NCI-H526 treated with DMSO at 0.1 percent for 48 hours (cell line): ENCODE measurements at regions not wholly inside any gene's neighbourhood (a gene's known extent, or its start where the extent isn't known, plus 50 kb on each side); places are given as distances from the start of the nearest gene placed in this dataset.
"Not testable (repeated sequence)": the region's sequence is repeated elsewhere in the genome, so short reads cannot be mapped to it uniquely, and the experiment has no call there.

ENCODE experiments used
- DNase-seq: peaks from one replicate; lab custom pipeline; 2025; lab: John Stamatoyannopoulos, UW

DNA sequence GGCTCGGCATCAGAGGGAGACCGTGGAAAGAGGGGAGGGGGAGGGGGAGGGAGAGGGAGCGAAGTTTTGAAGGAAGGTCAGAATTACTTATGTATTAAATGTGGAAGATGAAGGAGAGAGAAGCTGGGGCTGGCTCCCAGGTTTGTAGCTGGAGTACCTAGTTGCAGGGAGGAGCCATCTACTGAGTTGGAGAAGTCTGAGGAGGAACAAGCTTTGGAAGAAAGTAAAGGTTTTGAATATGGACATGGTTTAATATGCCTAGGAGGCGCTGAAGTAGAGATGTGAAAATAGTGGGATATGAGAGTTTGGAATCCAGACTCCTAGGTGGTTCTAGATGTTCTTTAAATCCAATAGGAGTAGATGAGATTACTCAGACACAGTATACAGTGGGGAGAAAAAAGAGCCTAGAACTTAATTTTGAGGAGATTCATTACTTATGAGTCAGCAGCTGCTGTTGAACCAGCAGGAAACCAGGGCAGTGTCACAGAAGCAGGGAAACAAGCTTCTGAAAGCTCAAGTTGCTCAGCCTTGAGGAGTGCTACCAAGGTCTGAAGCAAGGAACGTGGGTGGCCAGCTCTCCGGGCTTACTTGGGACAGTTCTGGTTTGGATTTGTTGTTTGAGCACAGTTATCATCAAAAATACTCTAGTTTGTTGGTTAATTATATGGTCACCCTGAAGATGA, 149.3 kb downstream of the UTRN start:
- DNase-seq = no peak

DNA sequence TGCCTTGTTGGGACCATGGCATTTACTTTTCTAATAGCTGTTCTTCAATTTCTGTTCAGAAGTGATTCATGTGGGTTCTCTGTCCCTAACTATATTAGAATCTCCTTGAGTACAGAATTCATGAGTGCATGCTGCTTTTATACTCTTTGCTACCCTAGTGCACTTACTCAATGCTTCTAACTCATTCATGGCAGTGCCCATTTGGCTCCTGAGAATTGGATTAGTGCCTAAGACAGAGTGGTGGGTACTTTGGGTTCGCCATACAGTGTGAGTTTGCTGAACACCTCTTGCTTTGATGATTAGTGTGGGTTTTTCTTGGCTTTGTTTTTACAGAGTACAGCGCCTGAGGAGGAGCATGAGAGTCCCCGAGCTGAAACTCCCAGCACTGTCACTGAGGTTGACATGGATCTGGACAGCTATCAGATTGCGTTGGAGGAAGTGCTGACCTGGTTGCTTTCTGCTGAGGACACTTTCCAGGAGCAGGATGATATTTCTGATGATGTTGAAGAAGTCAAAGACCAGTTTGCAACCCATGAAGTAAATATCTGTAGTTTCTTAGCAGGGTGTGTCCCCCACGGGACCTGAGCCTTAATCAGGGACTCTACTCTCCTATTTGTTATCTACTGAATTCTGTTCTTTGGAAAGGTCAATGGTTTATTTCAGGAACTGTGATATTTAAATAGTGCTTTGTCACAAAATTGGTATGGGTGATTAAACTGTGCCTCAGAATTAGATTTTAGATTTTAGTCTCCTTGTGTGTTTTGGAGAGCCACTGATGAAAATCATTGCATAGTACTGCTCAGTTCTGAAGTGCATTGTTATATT, 150.7 kb downstream of the UTRN start:
- DNase-seq = no peak

DNA sequence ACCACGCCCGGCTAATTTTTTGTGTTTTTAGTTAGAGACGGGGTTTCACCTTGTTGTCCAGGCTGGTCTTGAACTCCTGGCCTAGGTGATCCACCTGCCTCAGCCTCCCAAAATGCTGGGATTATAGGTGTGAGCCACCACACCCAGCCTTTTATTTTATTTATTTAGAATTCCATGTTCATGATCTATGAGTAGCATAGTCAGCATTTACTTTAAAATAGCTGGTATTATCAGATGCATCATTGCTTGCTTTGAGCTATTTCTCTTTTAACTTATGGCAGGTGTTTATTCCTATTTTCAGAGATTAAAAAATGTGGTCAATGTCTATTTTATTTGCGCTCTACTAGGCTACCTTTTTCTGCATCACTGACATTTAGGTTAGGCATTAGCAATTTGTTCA, 152.0 kb downstream of the UTRN start:
- no peak for DNase-seq

DNA sequence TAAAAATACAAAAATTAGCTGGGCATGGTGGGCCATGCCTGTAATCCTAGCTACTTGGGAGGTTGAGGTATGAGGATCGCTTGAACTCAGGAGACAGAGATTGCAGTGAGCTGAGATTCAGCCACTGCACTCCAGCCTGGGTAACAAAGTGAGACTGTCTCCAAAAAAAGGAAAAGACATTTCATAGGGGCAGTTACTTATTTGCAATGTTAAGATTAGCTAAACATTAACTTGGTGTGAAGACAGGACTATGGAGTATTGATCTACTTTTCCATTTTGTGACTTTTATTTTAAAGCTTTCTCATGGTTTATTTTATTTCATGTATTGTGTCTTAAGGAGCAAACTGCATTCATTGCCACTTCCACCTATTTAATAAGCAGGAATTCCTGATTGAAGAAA, 153.0 kb downstream of the UTRN start:
- DNase-seq = no peak

DNA sequence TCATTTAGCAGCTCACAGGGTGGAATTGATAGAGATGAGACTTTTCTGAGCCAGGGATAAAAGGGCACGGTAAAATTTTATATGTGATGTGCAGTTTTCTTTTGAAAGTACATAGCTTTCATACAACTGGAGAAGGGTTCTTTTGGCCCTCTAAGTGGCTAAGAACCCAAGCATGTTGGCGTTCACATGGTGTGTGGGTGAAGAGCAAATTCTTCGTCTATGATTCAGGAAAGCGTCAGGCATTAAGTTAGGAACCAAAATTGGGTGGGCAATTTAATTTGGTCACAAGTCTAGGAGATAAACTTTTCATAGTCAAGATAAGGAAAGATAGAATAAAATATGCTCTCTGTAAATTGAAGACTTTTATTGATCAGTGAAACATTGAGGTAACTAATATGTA, 153.9 kb downstream of the UTRN start:
- DNase-seq = no peak

DNA sequence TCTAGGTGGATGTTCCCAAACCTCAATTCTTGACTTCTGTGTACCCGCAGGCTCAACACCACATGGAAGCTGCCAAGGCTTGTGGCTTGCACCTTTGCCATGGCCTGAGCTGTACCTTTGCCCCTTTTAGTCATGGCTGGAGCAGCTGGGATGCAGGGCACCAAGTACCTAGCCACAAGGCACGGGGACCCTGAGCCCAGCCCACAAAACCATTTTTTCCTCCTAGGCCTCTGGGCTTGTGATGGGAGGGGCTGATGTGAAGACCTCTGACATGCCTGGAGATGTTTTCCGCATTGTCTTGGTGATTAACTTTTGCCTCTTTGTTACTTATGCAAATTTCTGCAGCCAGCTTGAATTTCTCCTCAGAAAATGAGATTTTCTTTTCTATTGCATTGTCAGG, 156.7 kb downstream of the UTRN start:
- not testable (repeated sequence) for DNase-seq

DNA sequence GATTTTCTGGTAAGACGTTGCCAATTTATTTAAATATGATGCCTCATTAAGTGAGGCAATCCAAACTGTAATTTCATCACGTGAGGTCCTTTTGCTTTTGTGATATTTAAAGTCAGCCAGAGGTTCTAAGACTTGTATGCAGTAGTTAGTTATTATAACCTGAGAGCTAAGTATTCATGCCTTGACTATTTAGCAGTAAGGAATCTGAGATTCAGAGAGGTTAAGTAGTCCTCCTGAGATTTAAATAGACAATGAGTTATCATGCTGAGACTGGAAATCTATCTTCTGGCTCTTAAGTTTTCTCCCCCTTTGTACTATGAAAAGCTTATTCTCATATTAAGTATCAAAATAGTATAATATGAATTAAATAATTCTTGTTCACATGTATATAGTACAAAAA, 158.0 kb downstream of the UTRN start:
- DNase-seq = no peak

DNA sequence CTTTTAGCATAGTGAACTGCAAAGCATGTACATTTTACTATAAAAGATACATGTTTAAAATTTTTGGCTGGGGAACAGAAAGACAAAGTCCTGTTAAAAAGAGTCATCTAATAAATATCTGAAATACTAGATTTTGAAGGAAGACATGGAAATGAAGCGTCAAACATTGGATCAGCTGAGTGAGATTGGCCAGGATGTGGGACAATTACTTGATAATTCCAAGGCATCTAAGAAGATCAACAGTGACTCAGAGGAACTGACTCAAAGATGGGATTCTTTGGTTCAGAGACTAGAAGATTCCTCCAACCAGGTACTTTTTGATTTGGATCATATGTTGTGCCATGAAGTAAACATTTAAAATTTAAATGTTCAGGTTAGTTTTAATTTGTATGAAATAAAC, 162.3 kb downstream of the UTRN start:
- no peak for DNase-seq

DNA sequence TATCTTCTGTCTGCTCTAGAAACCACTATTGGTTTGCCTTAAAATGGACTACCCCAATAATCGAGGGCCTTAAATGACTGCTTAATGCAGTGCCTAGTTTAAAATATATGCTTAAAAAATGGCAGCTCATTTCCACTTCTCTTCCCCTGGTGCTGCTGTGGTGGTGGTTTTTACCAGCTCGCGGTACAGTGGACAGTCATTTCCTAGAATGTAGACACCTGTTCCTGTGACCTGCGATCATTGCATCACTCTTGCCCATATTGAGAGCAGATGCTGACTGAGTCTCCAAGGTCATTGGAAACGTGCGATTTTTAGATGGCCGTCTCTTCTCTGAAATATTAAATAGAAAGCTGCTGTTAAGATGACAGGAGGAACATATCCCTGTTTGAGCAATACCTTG, 164.1 kb downstream of the UTRN start:
- no peak for DNase-seq

DNA sequence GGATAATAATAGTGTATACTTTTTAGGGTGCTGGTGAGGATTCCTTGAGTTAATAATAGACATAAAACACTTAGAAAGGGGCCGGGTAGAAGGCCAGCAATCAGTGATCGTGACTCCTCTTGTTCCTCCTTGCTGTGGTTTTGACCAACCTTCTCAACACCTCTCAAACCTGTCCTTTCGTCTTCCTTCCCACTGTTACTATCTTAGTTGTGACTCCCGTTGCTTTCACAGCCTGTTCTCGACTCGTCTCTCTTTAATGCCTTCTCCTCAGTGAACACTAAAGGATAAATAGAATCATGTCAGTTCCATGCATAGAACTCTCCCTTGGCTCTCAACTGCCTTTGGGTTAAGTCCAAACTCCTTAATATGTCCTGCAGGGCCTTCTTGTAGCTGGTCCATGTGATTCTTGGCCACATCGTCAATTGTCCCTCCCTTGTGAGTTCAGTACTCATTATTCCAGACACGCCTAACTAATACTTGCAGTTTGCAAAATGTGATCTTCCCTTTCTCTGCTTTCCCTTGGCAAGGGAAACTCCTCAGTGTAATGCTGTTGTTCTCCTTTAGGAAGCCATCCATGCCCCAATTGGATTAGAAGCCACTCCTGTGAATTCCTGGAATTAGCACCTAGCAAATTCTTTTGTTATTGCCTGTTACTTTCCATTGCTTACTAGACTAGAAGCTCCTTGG, 164.9 kb downstream of the UTRN start:
- no peak for DNase-seq

DNA sequence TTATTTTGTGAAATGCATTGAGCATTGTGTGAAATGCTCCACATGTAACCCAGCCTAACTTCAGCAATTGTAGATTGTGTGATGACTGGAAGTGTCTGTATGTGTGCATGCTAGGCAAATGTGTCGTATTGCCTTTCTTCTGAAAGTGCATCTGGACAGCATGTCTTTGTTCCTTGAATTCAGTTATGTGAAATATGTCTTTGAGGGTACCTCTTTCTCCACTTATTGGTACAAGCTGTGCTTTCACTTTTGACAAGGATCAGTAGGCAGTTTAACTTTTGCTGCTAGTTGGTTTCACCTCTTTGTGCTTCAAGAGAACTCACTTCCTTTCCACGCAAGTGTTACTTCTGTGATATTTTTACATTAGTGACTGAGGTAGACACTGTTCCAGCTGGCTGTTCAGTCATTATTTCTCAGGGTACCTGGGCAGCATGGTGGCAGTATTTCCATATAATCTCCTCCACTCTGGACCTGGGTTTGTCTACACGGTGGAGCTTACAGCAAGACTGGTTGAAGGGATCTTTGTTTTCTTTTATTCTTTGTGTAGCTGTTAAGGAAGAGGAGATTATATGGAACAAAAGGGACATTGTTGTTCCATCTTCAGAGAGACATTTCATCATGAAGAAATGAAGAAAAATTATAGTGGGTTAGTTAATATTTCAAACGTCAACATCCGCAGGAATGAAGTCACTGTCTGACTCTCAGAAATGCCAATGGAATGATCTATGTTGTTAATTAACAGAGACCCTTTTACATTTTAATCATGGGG, 175.4 kb downstream of the UTRN start:
- no peak for DNase-seq

DNA sequence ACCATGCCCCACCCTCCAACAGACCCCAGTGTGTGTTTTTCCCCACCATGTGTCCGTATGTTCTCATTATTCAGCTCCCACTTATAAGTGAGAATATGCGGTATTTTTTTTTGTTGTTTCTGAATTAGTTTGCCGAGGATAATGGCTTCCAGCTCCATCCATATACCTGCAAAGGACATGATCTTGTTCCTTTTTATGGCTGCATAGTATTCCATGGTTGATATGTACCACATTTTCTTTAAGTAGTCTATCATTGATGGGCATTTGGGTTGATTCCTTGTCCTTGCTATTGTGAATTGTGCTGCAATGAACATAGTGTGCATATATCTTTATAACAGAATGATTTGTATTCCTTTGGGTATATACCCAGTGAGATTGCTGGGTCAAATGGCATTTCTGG, 176.9 kb downstream of the UTRN start:
- DNase-seq = no peak

DNA sequence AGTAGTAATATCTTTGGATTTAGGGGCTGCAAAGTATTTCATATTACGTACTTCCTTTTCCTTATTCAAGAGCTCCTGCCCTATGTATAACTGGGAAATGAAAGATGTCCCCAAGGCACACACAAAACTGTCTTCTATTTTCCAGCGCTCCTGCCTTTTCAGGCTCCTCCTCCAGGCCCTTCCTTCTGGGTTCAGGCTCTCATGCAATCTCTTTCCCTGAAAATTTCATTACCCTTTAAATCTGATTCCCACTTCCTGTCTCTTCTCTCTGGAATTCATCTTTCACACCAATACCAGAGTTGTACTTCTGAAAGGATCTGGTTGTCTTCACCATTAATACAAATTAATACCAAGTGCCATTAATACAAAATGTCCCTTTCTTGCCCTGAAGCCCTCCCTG, 181.6 kb downstream of the UTRN start:
- no peak for DNase-seq

DNA sequence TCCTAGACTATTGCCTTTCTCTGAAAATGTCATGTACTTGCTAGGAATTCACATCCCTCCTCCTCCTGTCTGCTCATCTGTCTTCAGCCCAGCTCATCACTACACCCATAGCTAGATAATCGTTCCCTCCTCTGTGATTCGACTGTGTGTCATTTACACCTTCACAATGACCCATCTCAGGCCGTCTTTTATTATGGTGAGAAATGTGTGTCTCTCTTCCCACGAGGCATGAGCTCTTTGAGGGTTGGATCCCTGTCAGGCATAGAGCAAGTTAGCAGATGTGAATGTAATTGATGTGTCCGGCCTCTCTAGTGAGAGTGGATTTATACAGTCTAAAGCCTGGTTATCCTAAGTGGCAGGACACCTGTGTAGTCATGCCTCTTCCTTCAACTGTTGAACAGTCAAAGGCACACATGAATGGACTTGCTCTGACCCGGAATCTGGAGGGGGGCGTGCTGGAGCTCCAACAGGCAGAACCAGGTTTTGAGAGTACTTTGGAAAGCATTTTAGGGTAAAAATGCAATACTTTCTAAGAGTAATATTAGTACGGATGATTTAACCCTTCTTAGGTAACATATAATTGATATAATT, 182.1 kb downstream of the UTRN start:
- no peak for DNase-seq

DNA sequence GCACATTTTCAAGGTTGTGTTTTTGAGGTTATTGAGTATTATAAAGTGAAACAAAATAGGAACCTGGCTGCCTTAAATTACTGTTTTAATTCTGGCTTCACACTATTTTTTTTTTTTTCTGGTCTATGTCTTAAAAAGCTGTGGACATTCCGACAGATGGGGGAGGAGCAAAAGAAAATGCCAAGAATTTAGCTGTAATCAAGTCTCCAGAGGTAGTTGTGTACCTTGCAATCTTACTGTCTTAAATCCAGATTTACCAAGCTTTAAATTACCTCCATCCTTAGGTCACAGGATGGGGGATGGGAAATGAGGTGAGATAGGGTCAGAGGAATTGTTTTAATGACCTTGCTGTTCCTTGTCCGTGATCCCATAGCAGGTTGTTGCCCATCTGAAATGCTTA, 182.8 kb downstream of the UTRN start:
- no peak for DNase-seq

DNA sequence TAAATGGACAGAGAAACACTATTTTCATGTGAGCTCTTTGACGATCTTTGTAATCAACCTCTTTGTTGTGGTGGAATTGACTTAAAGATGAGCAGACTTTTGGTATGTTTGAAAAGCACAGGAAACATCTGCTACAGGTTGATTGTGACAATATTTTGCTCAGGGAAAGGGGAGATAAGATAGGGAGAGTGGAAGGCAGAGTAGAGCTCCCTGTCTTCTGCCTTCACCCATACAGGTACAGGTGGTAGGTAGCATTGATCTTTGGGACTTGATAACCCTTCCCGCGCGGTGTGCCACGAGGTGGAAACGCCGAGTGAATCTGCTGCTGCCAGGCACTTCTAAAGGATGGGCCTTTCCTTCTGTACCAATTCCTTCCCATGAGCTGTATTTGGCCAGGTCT, 183.6 kb downstream of the UTRN start:
- DNase-seq = no peak

DNA sequence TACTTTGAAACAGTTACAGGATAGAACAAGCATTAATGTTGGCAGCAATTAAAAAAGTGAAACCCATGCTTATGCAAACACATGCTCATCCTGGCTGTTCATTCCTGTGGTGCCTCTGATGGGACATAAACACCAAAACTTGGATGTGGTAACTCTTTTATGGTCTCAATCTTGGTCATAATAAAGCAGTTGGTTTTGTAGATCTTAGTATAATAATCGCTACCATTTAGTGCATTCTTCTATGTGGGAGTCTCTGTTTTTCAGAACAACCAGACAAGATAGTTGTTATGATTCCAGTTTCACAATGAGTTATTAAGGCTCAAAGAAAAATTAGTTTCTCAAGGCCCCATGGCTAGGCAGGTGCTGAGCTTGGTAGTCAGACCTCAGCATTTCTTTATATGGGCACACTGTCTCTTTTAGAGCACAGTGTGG, 184.0 kb downstream of the UTRN start:
- no peak for DNase-seq

DNA sequence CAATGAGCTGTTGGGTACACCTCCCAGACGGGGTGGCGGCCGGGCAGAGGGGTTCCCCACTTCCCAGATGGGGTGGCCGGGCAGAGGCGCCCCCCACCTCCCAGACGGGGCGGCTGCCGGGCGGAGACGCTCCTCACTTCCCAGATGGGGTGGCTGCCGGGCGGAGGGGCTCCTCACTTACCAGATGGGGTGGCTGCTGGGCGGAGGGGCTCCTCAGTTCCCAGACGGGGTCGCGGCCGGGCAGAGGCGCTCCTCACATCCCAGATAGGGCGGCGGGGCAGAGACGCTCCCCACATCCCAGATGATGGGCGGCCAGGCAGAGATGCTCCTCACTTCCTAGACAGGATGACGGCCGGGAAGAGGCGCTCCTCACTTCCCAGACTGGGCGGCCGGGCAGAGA, 185.1 kb downstream of the UTRN start:
- DNase-seq = not testable (repeated sequence)

DNA sequence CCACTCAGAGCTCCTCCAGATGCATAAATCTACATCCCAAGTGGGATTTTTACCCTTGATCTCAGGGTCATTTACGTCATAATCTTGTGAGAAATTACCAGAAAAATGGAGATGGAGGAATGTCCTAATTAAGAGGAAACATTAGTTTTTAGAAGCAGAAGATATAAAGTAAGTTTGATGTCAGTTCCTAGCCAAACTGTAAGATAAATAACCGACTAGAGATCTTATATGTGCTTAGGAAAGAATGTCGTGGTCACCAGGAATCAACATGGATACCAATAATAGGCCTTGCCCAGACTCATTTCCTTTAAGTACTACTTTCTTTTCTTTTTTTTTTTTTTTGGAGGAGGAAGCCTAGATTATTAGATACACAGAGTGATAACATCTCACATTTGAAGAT, 186.9 kb downstream of the UTRN start:
- DNase-seq = no peak

DNA sequence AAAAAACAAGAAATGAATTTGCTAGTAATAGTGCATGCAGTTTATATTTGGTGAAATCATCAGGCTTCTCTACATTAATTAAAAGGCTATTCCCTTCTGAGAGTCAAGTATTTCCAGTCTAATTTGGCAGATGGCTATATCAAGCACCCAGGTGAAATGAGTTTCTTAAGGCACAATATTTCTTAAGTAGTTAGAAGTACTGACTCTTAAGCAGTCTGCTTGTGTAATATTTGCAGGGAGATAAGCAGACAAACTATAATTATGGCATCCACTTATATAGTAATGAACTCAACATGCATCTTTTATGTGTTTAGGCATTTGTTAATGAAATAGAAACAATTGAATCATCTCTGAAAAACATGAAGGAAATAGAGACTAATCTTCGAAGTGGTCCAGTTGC, 189.2 kb downstream of the UTRN start:
- DNase-seq = no peak

DNA sequence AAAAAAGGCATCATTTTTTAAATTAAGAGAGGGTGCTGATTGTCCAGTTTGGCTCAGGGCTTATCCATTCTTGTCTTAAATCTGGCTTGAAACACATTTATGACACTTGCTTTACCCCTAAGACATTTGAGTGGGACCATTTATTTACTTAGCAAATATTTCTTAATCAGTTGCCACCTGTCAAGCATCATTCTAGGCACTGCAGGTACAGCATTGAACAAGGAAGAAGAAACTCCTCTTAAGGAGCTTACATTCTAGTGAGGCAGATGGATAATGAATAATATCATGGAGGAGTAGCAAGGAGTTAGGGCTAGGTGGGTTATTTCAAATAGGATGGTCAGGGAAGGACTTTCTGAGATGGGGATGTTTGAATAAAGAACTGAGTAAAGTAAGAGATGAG, 189.8 kb downstream of the UTRN start:
- no peak for DNase-seq

DNA sequence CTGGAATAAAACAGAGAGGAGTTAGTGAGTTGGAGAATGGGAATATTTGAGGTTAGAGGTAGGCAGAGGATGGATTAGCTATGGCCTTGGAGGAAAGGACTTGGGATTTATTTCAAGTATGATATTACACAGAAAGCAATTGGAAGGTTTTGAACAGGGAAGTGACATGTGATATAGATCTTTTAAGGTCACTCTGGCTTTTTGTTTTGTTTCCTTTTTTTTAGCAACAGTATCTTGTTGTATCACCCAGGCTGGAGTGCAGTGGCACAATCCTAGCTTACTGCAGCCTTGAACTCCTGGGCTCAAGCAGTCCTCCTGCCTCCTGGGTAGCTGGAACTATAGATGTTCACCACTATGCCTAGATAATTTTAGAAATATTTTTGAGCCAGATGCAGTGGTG, 190.3 kb downstream of the UTRN start:
- no peak for DNase-seq
